ENCODE measurements at regions not wholly inside any gene's neighbourhood (a gene's known extent, or its start where the extent isn't known, plus 50 kb on each side); places are given as distances from the start of the nearest gene placed in this dataset.

GRCh38 chr10:83941189-83941588 lies 198.1 kb upstream of the GHITM start:
- no peak for DNase-seq (ENCODE audit: low read depth)
- Histone ChIP-seq H3K36me3 (ENCODE audit: control insufficient read depth, insufficient read depth, low read length, severe bottlenecking) (no peaks in the 10 kb centered on the region), H3K27me3 (replicated peaks; ENCODE audit: control insufficient read depth, insufficient read depth, low read length) (peaks cover 2% of the 10 kb centered on the region), H3K9ac (ENCODE audit: low read length) (no peak overlapping the region), H3K4me3 (ENCODE audit: low read length) (no peak overlapping the region), H3K9me3 (ENCODE audit: control insufficient read depth, low read length) (no peaks in the 10 kb centered on the region), H3K4me1 (ENCODE audit: control insufficient read depth, insufficient read depth, low read length) (no peaks in the 10 kb centered on the region)

GRCh38 chr10:83942410-83942809 lies 196.9 kb upstream of the GHITM start:
- Histone ChIP-seq H3K9ac (ENCODE audit: low read length) (no peak overlapping the region), H3K9me3 (ENCODE audit: control insufficient read depth, low read length) (no peaks in the 10 kb centered on the region), H3K4me3 (ENCODE audit: low read length) (no peak overlapping the region), H3K27me3 (replicated peaks; ENCODE audit: control insufficient read depth, insufficient read depth, low read length) (no peaks in the 10 kb centered on the region), H3K36me3 (ENCODE audit: control insufficient read depth, insufficient read depth, low read length, severe bottlenecking) (no peaks in the 10 kb centered on the region), H3K4me1 (ENCODE audit: control insufficient read depth, insufficient read depth, low read length) (no peaks in the 10 kb centered on the region)
- DNase-seq (ENCODE audit: low read depth): no peak

DNA sequence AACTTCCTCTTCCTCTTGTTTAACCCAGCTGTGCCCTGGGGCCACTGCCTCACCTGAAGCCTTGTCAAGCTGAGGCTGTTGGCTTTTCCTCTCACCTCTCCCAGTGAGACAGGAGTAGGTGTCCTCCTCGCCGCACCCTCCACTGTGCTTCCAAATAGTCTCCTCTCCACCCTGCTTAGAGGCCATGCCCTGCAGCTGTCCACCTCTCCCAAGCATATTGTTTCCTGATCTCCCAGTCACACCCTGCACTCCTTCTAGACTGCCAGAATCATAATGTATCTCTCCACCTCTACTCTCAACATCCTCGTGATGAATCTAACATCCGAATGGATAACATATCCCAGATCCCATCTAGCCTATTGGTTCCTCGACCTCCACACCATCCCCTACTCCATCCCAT lies 196.3 kb upstream of the GHITM start:
- DNase-seq (ENCODE audit: low read depth): no peak

GRCh38 chr10:83943920-83944319 lies 195.4 kb upstream of the GHITM start:
- DNase-seq (ENCODE audit: low read depth): no peak
- no peaks in the 10 kb centered on the region for H3K9me3 ChIP-seq (ENCODE audit: control insufficient read depth, low read length)
- H3K9ac ChIP-seq (ENCODE audit: low read length): no peak overlapping the region
- H3K4me3 ChIP-seq (ENCODE audit: low read length): no peak overlapping the region
- no peaks in the 10 kb centered on the region for H3K36me3 ChIP-seq (ENCODE audit: control insufficient read depth, insufficient read depth, low read length, severe bottlenecking)
- H3K27me3 ChIP-seq (replicated peaks; ENCODE audit: control insufficient read depth, insufficient read depth, low read length): no peaks in the 10 kb centered on the region
- no peaks in the 10 kb centered on the region for H3K4me1 ChIP-seq (ENCODE audit: control insufficient read depth, insufficient read depth, low read length)

More for the DNA sequence above, 196.3 kb upstream of the GHITM start:
- H3K4me1 ChIP-seq (ENCODE audit: control insufficient read depth, insufficient read depth, low read length): no peaks in the 10 kb centered on the region
- H3K9me3 ChIP-seq (ENCODE audit: control insufficient read depth, low read length): no peaks in the 10 kb centered on the region
- no peak overlapping the region for H3K9ac ChIP-seq (ENCODE audit: low read length)
- no peak overlapping the region for H3K4me3 ChIP-seq (ENCODE audit: low read length)
- H3K36me3 ChIP-seq (ENCODE audit: control insufficient read depth, insufficient read depth, low read length, severe bottlenecking): no peaks in the 10 kb centered on the region
- no peaks in the 10 kb centered on the region for H3K27me3 ChIP-seq (replicated peaks; ENCODE audit: control insufficient read depth, insufficient read depth, low read length)

- Histone ChIP-seq H3K36me3 (ENCODE audit: control insufficient read depth, insufficient read depth, low read length, severe bottlenecking) (no peaks in the 10 kb centered on the region), H3K4me3 (ENCODE audit: low read length) (no peak overlapping the region), H3K9me3 (ENCODE audit: control insufficient read depth, low read length) (no peaks in the 10 kb centered on the region), H3K9ac (ENCODE audit: low read length) (no peak overlapping the region), H3K4me1 (ENCODE audit: control insufficient read depth, insufficient read depth, low read length) (no peaks in the 10 kb centered on the region), H3K27me3 (replicated peaks; ENCODE audit: control insufficient read depth, insufficient read depth, low read length) (peaks cover 7% of the 10 kb centered on the region)
- no peak for DNase-seq (ENCODE audit: low read depth)
These were observed 193.2 kb upstream of the GHITM start for GRCh38 chr10:83945982-83946718.

- Histone ChIP-seq H3K9me3 (ENCODE audit: control insufficient read depth, low read length) (no peaks in the 10 kb centered on the region), H3K9ac (ENCODE audit: low read length) (no peak overlapping the region), H3K4me1 (ENCODE audit: control insufficient read depth, insufficient read depth, low read length) (no peaks in the 10 kb centered on the region), H3K27me3 (replicated peaks; ENCODE audit: control insufficient read depth, insufficient read depth, low read length) (peaks cover 16% of the 10 kb centered on the region), H3K36me3 (ENCODE audit: control insufficient read depth, insufficient read depth, low read length, severe bottlenecking) (no peaks in the 10 kb centered on the region), H3K4me3 (ENCODE audit: low read length) (no peak overlapping the region)
- DNase-seq (ENCODE audit: low read depth): no peak
These were observed 187.0 kb upstream of the GHITM start for GRCh38 chr10:83952314-83952713.

GRCh38 chr10:83953589-83953988 lies 185.7 kb upstream of the GHITM start:
- Histone ChIP-seq H3K36me3 (ENCODE audit: control insufficient read depth, insufficient read depth, low read length, severe bottlenecking) (no peaks in the 10 kb centered on the region), H3K4me1 (ENCODE audit: control insufficient read depth, insufficient read depth, low read length) (no peaks in the 10 kb centered on the region), H3K9ac (ENCODE audit: low read length) (no peak overlapping the region), H3K9me3 (ENCODE audit: control insufficient read depth, low read length) (no peaks in the 10 kb centered on the region), H3K4me3 (ENCODE audit: low read length) (no peak overlapping the region), H3K27me3 (replicated peaks; ENCODE audit: control insufficient read depth, insufficient read depth, low read length) (peaks cover 17% of the 10 kb centered on the region)
- DNase-seq (ENCODE audit: low read depth): no peak

DNA sequence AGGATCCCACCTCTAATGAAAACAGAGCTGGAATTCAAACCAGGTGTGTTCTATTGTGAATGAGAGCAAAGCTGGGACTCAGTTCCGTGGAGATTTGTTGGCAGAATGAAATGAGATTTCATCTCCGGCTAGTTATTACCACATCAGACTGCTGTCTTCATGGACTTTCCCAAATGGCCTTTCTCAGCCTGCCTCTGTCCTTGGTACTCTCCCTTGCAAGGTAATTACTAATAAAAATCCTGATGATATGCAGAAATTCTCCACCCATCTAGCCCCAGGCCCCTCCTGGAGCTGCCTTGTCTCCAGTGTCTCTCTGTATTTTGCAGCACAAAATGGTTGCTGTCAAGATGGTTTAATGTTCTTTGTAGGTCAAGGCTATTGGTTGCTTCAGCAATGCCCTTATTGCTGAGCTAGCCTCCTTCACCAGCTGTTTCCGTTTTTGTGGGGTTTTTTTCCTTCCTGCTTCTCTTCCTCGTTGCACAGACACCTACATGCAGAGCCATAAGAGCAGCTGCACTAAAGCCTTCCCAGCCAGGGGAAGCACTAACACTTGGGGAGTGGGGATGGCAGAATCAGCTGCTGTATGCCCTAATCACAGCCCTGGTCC lies 185.0 kb upstream of the GHITM start:
- H3K4me1 ChIP-seq (ENCODE audit: control insufficient read depth, insufficient read depth, low read length): no peaks in the 10 kb centered on the region
- H3K36me3 ChIP-seq (ENCODE audit: control insufficient read depth, insufficient read depth, low read length, severe bottlenecking): no peaks in the 10 kb centered on the region
- H3K4me3 ChIP-seq (ENCODE audit: low read length): no peak overlapping the region
- H3K9me3 ChIP-seq (ENCODE audit: control insufficient read depth, low read length): no peaks in the 10 kb centered on the region
- no peak for DNase-seq (ENCODE audit: low read depth)
- peaks cover 15% of the 10 kb centered on the region for H3K27me3 ChIP-seq (replicated peaks; ENCODE audit: control insufficient read depth, insufficient read depth, low read length)
- H3K9ac ChIP-seq (ENCODE audit: low read length): no peak overlapping the region

DNA sequence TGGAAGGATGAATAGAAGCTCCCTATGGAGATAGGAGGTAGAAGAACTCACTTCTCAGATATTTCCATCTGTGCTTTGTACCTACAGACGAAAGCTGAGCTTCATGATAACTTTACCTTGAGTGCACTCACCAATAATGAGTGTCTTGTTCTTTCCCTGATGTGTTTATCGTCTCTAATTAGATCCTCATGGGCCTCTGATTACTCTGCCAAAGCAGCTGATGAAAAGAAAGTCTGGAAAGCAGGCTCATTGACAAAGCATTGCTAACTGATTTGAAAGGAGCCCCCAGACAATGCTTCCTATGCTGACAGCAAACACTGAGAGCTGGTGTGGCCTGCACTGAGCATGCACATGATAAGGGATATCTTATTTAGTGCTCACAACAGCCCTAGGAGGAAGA lies 183.9 kb upstream of the GHITM start:
- H3K4me1 ChIP-seq (ENCODE audit: control insufficient read depth, insufficient read depth, low read length): no peaks in the 10 kb centered on the region
- H3K36me3 ChIP-seq (ENCODE audit: control insufficient read depth, insufficient read depth, low read length, severe bottlenecking): no peaks in the 10 kb centered on the region
- no peak for DNase-seq (ENCODE audit: low read depth)
- no peaks in the 10 kb centered on the region for H3K9me3 ChIP-seq (ENCODE audit: control insufficient read depth, low read length)
- H3K4me3 ChIP-seq (ENCODE audit: low read length): no peak overlapping the region
- H3K9ac ChIP-seq (ENCODE audit: low read length): no peak overlapping the region
- peaks cover 13% of the 10 kb centered on the region for H3K27me3 ChIP-seq (replicated peaks; ENCODE audit: control insufficient read depth, insufficient read depth, low read length)

GRCh38 chr10:83957168-83957947 lies 182.0 kb upstream of the GHITM start:
- Histone ChIP-seq H3K4me3 (ENCODE audit: low read length) (no peak overlapping the region), H3K4me1 (ENCODE audit: control insufficient read depth, insufficient read depth, low read length) (no peaks in the 10 kb centered on the region), H3K36me3 (ENCODE audit: control insufficient read depth, insufficient read depth, low read length, severe bottlenecking) (no peaks in the 10 kb centered on the region), H3K9ac (ENCODE audit: low read length) (no peak overlapping the region), H3K27me3 (replicated peaks; ENCODE audit: control insufficient read depth, insufficient read depth, low read length) (peaks cover 4% of the 10 kb centered on the region), H3K9me3 (ENCODE audit: control insufficient read depth, low read length) (no peaks in the 10 kb centered on the region)
- no peak for DNase-seq (ENCODE audit: low read depth)

GRCh38 chr10:83959328-83959727 lies 180.0 kb upstream of the GHITM start:
- DNase-seq (ENCODE audit: low read depth): no peak
- H3K27me3 ChIP-seq (replicated peaks; ENCODE audit: control insufficient read depth, insufficient read depth, low read length): peaks cover 4% of the 10 kb centered on the region
- no peaks in the 10 kb centered on the region for H3K4me1 ChIP-seq (ENCODE audit: control insufficient read depth, insufficient read depth, low read length)
- H3K9ac ChIP-seq (ENCODE audit: low read length): no peak overlapping the region
- no peak overlapping the region for H3K4me3 ChIP-seq (ENCODE audit: low read length)
- H3K36me3 ChIP-seq (ENCODE audit: control insufficient read depth, insufficient read depth, low read length, severe bottlenecking): no peaks in the 10 kb centered on the region
- H3K9me3 ChIP-seq (ENCODE audit: control insufficient read depth, low read length): no peaks in the 10 kb centered on the region
